A673 (cell line): ENCODE measurements at regions not wholly inside any gene's neighbourhood (a gene's known extent, or its start where the extent isn't known, plus 50 kb on each side); places are given as distances from the start of the nearest gene placed in this dataset.

Experiments
- EZH2 ChIP-seq: fragments of 200-600 bp; sonication (generic); IDR thresholded peaks from 2 replicates; pipeline ENCODE4 v1.6.1; 2017; ENCODE audit warnings: borderline replicate concordance, low read depth, mild to moderate bottlenecking, mixed read lengths, antibody characterized with exemption, low read length; ENCODE audit not compliant: poor library complexity, severe bottlenecking
- TF ChIP-seq, protein P1 (sequence below): fragments of 300-800, 200-600 bp; sonication (generic); conservative IDR thresholded peaks from 2 replicates; pipeline ENCODE4 v1.5.1; 2017; ENCODE audit warnings: low read depth, mild to moderate bottlenecking, antibody characterized with exemption, low read length, moderate library complexity, mixed read lengths

- TF ChIP-seq, protein P1, sequence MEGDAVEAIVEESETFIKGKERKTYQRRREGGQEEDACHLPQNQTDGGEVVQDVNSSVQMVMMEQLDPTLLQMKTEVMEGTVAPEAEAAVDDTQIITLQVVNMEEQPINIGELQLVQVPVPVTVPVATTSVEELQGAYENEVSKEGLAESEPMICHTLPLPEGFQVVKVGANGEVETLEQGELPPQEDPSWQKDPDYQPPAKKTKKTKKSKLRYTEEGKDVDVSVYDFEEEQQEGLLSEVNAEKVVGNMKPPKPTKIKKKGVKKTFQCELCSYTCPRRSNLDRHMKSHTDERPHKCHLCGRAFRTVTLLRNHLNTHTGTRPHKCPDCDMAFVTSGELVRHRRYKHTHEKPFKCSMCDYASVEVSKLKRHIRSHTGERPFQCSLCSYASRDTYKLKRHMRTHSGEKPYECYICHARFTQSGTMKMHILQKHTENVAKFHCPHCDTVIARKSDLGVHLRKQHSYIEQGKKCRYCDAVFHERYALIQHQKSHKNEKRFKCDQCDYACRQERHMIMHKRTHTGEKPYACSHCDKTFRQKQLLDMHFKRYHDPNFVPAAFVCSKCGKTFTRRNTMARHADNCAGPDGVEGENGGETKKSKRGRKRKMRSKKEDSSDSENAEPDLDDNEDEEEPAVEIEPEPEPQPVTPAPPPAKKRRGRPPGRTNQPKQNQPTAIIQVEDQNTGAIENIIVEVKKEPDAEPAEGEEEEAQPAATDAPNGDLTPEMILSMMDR: no peak
- TF ChIP-seq EZH2: no peak
Measured at GRCh38 chr4:78689700-78690323, 86.3 kb upstream of the BMP2K start.
